GM12891 (cell line): ENCODE measurements at regions not wholly inside any gene's neighbourhood (a gene's known extent, or its start where the extent isn't known, plus 50 kb on each side); places are given as distances from the start of the nearest gene placed in this dataset.

ENCODE experiments used
- POLR2A ChIP-seq: IDR thresholded peaks from 2 replicates; pipeline ENCODE4 v1.6.1; 2011; ENCODE audit warnings: low read depth, low read length, control low read depth
- POLR2AphosphoS5 ChIP-seq: IDR thresholded peaks from 2 replicates; pipeline ENCODE4 v1.6.1; 2011; ENCODE audit warnings: low read depth, low read length, control low read depth
- SPI1 ChIP-seq: IDR thresholded peaks from 2 replicates; pipeline ENCODE4 v1.6.1; 2011; ENCODE audit warnings: low read depth, low read length, control low read depth

DNA sequence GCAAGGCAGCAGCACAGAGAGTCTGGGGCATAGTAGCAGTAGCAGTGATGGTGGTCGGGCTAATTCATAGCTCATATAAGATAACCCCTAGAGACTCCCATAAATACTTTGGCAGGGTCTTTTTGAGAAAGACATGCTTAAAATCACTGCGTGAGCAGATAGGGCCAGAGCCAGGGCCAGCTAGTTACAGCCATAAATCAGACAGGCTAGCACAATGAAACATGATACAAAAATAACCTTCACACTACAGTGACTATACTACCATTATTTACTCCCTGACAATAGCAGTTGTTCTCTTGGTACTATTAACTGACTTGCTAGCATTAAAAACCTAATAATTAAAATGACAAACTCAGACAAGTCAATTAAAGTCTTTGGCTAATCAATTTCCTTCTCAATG is 295.9 kb downstream of the SMARCA1 start:
- no peak for TF ChIP-seq POLR2A
- TF ChIP-seq POLR2AphosphoS5: no peak
- no peak for TF ChIP-seq SPI1
